Testis (tissue), 2 donors: ENCODE measurements at regions not wholly inside any gene's neighbourhood (a gene's known extent, or its start where the extent isn't known, plus 50 kb on each side); places are given as distances from the start of the nearest gene placed in this dataset.

Experiments
- CTCF ChIP-seq, 3 experiments: fragments of 450-650 bp in 2 of 3; fragments of 200-600 bp in 1 of 3; sonication (generic) in 1 of 3; IDR thresholded peaks; one replicate each; pipeline ENCODE4 v1.5.1; 2016 to 2019; ENCODE audit warnings: antibody characterized with exemption in 3 of 3, mild to moderate bottlenecking in 2 of 3, moderate library complexity in 1 of 3
- POLR2A ChIP-seq: fragments of 450-650 bp; IDR thresholded peaks from one replicate; pipeline ENCODE4 v1.6.1; 2017; ENCODE audit warnings: antibody characterized with exemption, mild to moderate bottlenecking, moderate library complexity

GRCh38 chr11:21736404-21736803 lies 456.5 kb upstream of the ANO5 start:
- no peak for TF ChIP-seq POLR2A
- no peak for TF ChIP-seq CTCF (IDR thresholded peaks at IDR 0.05)
